ENCODE measurements at regions not wholly inside any gene's neighbourhood (a gene's known extent, or its start where the extent isn't known, plus 50 kb on each side); places are given as distances from the start of the nearest gene placed in this dataset.

DNA sequence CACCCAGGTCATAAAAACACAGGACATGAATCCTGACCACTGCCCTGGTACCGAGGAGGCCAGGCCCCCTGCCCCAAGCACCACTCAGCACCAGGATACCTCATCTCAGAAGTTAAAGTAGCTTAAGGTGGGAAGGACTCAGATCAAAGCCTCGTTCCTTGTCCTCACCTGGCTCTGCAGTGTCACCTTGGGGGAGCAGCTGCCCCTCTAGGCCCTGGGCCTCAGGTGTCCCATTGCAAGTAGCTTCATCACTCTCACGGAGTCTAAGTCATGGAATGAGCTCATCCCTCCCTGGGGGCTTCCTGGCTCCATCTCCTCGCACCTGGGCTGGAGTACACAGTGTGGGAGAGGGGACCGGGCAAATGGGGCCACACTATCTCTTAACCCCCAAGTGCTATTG is 148.0 kb downstream of the TPRA1 start:
- H3K27ac Mint-ChIP-seq = no peak overlapping the region
- no peaks in the 10 kb centered on the region for H3K36me3 Mint-ChIP-seq
- Histone ChIP-seq H3K27ac (ENCODE audit: low read depth in 1 of 2, low read length in 2 of 2) (no peak overlapping the region), H4K20me1 (ENCODE audit: insufficient read depth, low read length) (no peaks in the 10 kb centered on the region), H2AFZ (ENCODE audit: insufficient read depth, low read depth, low read length, poor library complexity, severe bottlenecking) (no peak overlapping the region), H3K4me3 (replicated peaks in 1 of 3; ENCODE audit: low read depth in 2 of 3, low read length in 3 of 3) (no peak overlapping the region), H3K4me1 (ENCODE audit: control insufficient read depth in 1 of 2, insufficient read depth in 2 of 2, low read length in 2 of 2) (no peaks in the 10 kb centered on the region), H3K4me2 (replicated peaks; ENCODE audit: extremely low read depth, low read length, poor library complexity, severe bottlenecking) (no peak overlapping the region), H3K9me3 (replicated peaks in 1 of 2; ENCODE audit: control insufficient read depth in 1 of 2, insufficient read depth in 1 of 2, low read length in 2 of 2) (no peaks in the 10 kb centered on the region), H3K79me2 (ENCODE audit: insufficient read depth, low read length) (no peaks in the 10 kb centered on the region), H3K36me3 (replicated peaks in 1 of 2; ENCODE audit: control insufficient read depth in 1 of 2, insufficient read depth in 2 of 2, low read length in 2 of 2) (no peaks in the 10 kb centered on the region), H3K9ac (ENCODE audit: insufficient read depth, low read length, poor library complexity, severe bottlenecking) (no peak overlapping the region), H3K27me3 (ENCODE audit: control insufficient read depth in 2 of 2, insufficient read depth in 2 of 2, low read length in 2 of 2) (no peaks in the 10 kb centered on the region)
- intact Hi-C loops (cut with micrococcal nuclease) = no loop called here
- peaks cover 2 to 12% (median 9%) of the 10 kb centered on the region in 3 donors for H3K27me3 Mint-ChIP-seq (ENCODE audit: low read depth in 3 of 3)
- H3K9me3 Mint-ChIP-seq = peaks cover 0 to 2% (median 0%) of the 10 kb centered on the region in 7 donors
- H3K4me3 Mint-ChIP-seq = no peak overlapping the region
- TF ChIP-seq, protein P1, sequence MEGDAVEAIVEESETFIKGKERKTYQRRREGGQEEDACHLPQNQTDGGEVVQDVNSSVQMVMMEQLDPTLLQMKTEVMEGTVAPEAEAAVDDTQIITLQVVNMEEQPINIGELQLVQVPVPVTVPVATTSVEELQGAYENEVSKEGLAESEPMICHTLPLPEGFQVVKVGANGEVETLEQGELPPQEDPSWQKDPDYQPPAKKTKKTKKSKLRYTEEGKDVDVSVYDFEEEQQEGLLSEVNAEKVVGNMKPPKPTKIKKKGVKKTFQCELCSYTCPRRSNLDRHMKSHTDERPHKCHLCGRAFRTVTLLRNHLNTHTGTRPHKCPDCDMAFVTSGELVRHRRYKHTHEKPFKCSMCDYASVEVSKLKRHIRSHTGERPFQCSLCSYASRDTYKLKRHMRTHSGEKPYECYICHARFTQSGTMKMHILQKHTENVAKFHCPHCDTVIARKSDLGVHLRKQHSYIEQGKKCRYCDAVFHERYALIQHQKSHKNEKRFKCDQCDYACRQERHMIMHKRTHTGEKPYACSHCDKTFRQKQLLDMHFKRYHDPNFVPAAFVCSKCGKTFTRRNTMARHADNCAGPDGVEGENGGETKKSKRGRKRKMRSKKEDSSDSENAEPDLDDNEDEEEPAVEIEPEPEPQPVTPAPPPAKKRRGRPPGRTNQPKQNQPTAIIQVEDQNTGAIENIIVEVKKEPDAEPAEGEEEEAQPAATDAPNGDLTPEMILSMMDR (IDR thresholded peaks at IDR 0.05) = no peak
- WGBS (ENCODE audit: insufficient coverage) = 100% methylated on average over 1 of the region's 5 CpGs
- no peak for DNase-seq
- no peaks in the 10 kb centered on the region for H3K4me1 Mint-ChIP-seq

DNA sequence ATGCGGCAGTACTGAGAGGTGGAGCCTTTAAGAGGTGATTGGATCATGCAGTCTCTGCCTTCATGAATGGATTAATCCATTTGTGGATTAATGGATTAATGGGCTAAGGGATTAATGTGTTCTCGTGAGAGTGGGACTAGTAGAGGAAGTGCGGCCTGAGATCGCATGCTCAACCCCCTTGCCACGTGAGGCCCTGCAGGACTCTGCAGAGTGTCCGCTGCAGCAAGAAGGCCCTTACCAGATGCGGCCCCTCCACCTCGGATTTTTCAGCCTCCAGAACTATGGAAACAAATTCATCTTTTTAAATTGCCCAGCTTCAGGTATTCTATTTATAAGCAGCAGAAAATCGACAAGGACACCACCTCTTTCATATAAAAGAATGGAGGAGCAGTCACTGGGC is 148.8 kb downstream of the TPRA1 start:
- TF ChIP-seq, protein P1 (IDR thresholded peaks at IDR 0.05) = no peak
- Histone ChIP-seq H3K36me3 (replicated peaks in 1 of 2; ENCODE audit: control insufficient read depth in 1 of 2, insufficient read depth in 2 of 2, low read length in 2 of 2) (no peaks in the 10 kb centered on the region), H3K27me3 (ENCODE audit: control insufficient read depth in 2 of 2, insufficient read depth in 2 of 2, low read length in 2 of 2) (no peaks in the 10 kb centered on the region), H3K27ac (ENCODE audit: low read depth in 1 of 2, low read length in 2 of 2) (no peak overlapping the region), H3K4me3 (replicated peaks in 1 of 3; ENCODE audit: low read depth in 2 of 3, low read length in 3 of 3) (no peak overlapping the region), H3K9ac (ENCODE audit: insufficient read depth, low read length, poor library complexity, severe bottlenecking) (no peak overlapping the region), H3K9me3 (replicated peaks in 1 of 2; ENCODE audit: control insufficient read depth in 1 of 2, insufficient read depth in 1 of 2, low read length in 2 of 2) (no peaks in the 10 kb centered on the region), H3K4me1 (ENCODE audit: control insufficient read depth in 1 of 2, insufficient read depth in 2 of 2, low read length in 2 of 2) (no peaks in the 10 kb centered on the region), H3K4me2 (replicated peaks; ENCODE audit: extremely low read depth, low read length, poor library complexity, severe bottlenecking) (no peak overlapping the region), H4K20me1 (ENCODE audit: insufficient read depth, low read length) (no peaks in the 10 kb centered on the region), H3K79me2 (ENCODE audit: insufficient read depth, low read length) (no peaks in the 10 kb centered on the region), H2AFZ (ENCODE audit: insufficient read depth, low read depth, low read length, poor library complexity, severe bottlenecking) (no peak overlapping the region)
- H3K4me1 Mint-ChIP-seq = no peaks in the 10 kb centered on the region
- peaks cover 0 to 10% (median 9%) of the 10 kb centered on the region in 3 donors for H3K27me3 Mint-ChIP-seq (ENCODE audit: low read depth in 3 of 3)
- H3K36me3 Mint-ChIP-seq = no peaks in the 10 kb centered on the region
- no peak for DNase-seq
- no peak overlapping the region for H3K4me3 Mint-ChIP-seq
- intact Hi-C loops (cut with micrococcal nuclease) = no loop called here
- H3K9me3 Mint-ChIP-seq = peaks cover 0 to 2% (median 0%) of the 10 kb centered on the region in 7 donors
- 76% methylated on average over 6 of the region's 9 CpGs for whole genome bisulfite sequencing (ENCODE audit: insufficient coverage)
- H3K27ac Mint-ChIP-seq = no peak overlapping the region
